GM18867 (cell line): ENCODE measurements at regions not wholly inside any gene's neighbourhood (a gene's known extent, or its start where the extent isn't known, plus 50 kb on each side); places are given as distances from the start of the nearest gene placed in this dataset.

Experiments used
- ATAC-seq: cut with Tn5 transposase; IDR thresholded peaks from one replicate; pipeline ENCODE4 v1.9.1; 2021; ENCODE audit warnings: mild to moderate bottlenecking, moderate library complexity; ENCODE audit not compliant: unreplicated experiment

DNA sequence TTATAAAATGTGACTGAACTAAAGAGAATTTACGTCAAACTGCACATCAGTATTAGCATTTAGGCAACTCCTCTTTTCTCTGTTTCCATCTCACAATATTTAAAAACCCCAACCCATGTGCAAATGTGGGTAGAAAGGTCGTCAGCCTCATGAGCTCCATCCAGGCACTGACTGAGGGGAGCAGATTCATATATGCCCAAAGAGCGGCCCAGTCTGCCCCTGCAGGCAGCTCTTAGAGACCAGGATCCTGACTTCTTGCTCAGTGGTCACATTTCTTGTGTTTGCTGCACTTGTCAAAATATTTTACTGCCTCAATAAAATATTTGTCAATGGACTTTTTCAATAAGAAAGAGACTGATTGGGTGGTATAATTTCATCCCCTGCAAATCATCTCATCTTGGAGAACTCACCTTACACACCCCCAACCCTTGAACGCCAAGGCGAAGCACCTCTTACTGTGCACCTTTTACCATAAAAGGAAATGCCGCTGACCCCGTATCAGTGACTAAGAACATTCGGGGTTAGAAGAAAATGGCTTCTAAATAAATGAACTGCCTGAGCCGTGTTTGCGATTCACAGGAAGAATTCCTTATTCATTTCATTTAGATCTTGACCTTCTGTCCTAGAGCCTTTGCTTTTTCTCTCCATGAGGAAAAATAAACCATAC is 418.8 kb downstream of the BCL11B start:
- no peak for ATAC-seq

DNA sequence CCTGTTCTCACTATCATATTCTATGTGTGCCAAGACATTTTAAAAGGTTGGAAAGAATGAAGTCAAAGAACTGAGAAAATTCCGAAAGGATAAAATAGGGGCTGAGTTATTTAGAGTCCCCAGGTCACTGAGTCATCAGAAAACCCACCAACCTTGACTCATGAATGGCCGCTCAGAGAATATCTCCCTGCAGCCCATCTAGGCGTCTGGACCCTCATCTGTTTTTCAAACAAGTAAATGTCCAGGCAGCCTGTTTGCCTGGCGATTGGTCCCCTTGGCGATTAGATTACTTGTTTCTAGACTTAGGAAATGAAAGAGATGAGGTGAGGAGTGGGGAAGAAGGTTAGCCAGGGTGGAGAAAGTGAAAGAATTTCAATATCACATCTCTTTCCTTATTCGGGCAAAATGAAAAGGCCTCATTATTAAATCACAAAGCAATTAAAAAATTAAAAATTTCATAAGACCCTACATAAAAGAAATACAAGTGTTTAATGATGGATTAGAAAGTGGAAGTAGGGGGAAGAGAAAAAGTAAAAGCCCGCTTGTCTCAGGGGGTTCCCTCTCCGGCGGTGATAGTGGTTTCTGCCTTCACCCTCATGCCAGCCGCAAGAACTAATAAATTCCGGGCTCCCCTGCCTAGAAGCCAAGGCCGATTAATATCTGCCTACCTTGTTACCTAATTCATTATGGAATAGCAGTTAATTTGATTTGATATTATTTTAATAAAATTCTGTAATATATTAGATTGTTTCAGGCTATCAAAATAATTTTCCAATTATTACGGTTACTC is 415.9 kb downstream of the BCL11B start:
- no peak for ATAC-seq

DNA sequence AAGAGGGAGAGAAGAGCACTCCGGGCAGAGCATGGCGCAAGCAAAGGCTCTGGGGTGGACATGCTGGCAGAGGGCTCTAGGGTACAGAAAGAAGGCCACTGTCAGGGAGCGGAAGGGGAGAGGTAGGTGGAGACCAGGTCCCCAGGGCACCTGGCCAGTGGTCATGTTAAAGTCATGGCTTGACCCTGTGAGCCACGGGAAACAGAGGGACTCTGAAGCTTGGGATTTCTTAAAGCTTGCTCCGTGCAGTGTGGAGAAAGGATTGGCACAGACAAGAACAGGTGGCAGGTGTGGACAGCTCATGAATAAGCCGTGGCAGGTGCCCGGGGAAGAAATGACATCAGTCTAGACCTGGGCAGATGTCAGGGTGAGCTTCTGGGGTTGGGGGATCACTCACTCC is 413.8 kb downstream of the BCL11B start:
- ATAC-seq: no peak

DNA sequence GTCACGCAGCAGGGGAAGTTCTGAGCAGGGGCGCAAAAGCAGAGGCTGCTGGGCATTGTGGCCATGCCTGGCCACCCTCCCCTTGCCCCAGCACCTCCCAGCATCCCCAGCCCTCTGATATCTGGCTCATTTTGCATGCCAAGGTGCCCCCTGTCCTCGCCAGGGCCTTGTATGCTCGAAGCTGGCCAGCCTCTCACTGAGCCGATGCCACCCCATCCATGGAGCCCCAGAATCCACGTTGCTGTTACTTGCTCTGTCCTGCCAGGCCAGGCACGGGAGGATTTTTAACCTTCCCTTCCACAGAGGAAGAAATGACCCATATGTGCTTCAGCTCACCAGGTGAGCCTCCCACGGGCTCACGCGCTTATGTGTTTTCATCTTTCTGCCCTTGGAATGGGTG is 413.4 kb downstream of the BCL11B start:
- no peak for ATAC-seq

DNA sequence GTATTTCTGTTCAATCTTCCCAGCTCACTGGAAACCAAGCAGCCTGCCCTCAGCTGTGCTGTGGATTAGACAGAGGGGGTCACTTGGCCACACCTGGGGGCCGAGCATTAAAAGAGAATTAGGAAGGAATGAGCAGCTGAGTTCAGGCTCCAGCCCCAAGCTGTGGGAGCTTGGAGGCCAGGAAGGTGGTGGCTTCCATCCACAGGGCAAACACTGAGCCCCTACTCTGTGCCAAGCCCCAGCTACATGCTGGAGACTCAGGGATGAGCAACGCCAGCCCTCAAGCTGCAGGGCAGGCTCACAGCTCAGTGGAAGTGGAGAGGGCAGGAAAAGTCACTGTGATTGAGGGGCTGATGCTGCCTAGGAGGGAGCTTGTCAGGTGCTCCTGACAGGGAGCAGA is 412.7 kb downstream of the BCL11B start:
- ATAC-seq: no peak

DNA sequence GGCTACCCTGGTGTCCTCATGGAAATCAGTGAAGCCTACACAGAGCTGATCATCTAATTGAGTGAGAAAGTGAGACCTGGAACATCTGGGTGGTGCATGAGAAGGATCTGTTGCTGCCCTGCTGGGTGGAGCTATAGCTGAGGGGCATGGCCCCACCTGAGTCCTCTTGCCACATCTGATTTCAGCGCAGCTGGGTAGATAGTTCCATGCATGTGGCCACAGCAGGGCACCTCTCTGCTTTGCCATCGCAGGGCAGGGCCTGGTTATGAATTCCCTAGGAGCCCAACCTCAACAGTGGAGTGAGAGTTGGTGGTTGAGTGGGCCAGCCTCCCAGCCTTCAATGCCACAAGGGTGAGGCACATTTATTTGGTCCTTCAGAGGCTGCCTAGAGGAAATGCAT is 407.8 kb downstream of the BCL11B start:
- ATAC-seq: no peak

DNA sequence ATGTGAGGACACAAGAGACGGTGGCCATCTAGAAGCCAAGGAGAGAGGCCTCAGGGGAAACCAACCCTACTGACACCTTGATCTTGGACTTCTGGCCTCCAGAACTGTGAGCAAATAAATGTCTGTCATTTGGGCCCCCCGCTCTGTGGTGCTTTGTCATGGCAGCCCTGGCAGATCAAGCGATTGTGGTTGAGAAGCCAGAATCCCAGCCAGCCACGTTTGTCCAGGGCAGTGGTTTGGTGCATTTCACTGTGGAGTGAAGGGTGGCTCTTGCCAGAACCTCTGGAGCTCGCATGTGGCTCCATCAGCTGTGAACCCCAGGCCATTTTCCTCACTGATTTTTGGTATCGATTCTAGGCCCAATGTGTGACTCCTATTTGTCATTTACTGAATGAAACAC is 404.9 kb downstream of the BCL11B start:
- ATAC-seq: no peak

DNA sequence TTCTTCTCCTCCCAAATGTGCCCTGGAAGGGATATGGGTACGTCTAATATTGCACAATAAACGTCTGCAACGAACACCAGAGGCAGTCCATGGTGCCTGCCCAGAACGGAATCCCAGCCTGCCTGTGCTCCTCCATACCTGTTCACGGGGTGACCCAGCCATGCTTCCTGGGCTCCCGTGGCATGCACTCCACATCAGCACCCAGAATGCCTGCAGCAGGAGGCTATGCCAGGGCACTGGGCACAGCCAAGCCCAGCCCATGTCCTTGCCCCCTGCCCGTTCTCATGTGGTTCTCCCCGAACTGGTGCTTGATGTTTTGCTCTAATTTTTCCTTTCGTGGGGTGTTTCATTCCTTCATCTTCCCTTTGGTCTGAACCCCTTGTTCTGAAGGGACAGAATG is 404.3 kb downstream of the BCL11B start:
- ATAC-seq: no peak

DNA sequence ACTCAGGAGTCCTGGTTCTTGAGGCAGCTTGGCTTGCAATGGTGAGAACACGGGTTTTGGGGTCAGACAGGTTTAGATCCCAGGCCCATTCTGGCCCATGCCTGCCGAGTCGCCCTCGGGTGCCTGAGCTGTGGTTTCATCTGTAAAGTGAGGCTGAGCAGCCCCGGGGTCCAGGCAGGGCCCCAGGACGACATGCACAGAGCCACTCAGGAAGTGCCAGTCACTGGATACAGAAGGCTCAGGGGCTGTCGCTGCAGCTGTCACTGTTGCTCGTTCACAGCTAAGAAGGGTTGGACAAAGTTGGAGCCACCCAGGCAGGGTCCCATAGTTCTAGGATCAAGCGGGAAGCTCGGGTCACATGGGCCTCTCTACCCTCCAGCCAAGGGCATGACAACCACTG is 403.1 kb downstream of the BCL11B start:
- no peak for ATAC-seq

DNA sequence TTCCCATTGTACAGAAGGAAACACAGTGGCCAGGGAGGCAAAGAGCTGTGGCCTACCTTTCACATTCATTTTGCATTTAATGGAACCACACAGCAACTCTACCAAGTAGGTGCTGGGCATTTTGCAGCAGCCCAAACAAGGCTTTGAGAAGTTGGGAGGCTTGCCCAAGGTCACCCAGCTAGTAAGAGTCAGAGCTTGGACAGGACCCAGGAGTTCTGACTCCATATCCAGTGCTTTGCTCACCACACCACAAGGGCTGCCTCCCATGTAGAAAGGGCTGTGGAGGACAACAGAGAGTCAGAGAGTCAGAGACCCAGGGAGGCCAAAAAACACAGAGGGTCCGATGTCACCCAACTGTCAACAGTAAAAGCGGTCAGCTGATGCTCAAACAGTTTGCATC is 400.2 kb downstream of the BCL11B start:
- ATAC-seq: no peak

DNA sequence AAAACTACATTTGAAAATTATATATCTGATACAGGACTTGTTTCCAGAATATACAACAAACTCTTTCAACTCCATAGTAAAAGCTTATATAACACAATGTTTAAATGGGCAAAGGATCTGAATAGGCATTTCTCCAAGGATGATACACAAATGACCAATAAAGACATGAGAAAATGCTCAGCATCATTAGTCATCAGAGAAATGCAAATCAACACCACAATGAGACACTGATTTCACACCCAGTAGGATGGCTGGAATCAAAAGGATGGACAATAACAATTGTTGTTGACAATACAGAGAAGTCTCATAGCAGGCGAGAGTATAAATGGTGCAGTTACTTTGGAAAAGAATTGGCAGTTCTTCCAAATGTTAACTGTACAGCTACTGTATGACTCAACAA is 394.9 kb downstream of the BCL11B start:
- ATAC-seq: no peak

DNA sequence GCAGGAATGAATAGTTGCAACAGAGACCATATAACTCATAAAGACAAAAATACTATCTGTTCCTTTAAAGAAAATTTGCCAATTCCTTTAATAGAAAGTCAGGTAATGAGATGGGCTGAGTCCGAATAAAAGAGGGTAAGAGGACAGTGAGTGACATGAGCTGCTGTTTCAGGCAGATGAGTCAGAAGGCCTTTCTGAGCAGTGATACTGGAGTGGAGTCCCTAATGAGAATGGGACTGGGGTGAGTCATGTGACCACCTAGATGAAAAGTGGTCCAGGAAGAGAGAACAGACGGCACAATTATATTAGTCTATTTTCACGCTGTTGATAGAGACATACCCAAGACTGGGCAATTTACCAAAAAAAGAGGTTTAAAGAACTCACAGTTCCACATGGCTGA is 393.7 kb downstream of the BCL11B start:
- ATAC-seq: no peak

DNA sequence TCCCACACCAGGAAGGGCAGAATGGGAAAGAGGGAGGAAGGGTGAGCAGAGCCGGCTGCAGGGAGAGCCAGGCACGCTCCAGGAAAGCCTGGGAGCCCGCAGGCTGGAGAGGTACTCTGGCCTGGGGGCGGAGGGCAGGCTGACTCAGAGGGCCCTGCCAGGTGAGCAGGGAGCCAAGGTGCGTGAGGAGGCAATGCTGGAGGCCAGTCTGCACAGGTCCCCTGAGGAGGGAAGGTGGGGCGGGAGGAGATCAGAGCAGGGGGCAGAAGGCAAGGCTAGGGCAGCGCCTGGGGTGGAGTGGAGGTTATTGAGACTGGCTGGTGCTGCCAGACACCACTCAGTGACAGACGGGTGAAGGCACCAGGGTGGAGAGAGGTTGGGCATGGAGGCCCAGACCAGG is 385.0 kb downstream of the BCL11B start:
- ATAC-seq: no peak

DNA sequence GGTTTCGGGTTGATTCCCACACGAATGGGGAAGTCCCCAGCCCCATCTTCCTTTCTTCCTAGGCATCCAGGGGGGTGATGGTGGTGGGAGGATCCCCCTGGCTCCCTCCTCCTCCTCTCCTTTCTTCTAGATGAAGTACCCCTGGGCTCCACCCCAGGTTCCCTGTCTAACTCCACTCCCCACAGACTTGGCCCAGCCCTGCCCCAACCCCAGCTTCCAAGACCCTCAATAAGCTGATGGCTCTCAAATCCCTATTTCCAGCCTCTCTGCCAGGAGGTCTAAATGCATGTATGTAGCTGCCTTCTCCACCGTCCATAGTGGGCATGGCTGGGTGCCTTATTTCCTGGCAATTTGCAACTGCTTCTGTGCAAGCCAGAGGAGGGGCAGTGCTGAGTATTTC is 383.7 kb downstream of the BCL11B start:
- no peak for ATAC-seq

DNA sequence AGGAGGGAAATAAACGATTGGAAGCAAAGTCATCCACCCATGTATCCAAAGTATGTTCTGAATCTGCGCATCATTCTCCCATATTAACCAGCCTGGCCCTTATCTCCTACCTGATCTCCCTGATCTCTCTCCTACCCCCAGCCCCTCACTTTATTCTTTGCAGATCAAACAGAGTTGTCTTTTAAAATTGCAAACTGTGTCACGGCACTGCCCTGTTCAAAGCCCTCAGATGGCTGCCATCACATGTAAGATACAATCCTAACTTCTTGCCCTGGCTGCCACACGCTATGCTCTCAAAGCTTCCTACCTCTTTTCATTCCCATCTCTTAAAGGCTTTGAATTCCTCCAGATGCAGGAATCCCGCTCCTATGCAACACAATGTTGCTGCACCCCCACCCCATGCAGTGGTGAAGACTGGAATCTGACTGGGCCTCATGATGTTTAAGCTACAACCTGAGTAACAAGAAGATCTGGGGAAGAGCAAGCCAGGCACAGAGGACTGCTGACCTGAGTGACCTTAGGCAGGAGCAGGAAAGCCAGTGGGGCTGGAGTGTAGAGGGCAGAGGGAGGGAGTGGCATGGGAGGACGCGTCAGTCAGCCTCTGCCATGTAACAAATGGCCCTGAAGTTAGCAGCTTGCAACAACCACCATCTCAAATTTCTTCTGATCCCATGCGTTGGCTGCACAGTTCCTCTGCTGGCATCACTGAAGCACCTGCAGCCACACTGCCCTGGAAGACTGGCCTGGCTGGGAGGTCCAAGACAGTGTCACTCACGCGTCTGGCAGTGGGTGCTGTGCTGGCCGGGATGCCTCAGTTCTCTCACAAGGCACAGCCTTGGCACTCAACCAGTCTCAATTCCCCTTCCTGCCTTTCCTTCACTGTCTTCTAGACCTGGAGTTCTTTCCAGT is 382.8 kb downstream of the BCL11B start:
- no peak for ATAC-seq

DNA sequence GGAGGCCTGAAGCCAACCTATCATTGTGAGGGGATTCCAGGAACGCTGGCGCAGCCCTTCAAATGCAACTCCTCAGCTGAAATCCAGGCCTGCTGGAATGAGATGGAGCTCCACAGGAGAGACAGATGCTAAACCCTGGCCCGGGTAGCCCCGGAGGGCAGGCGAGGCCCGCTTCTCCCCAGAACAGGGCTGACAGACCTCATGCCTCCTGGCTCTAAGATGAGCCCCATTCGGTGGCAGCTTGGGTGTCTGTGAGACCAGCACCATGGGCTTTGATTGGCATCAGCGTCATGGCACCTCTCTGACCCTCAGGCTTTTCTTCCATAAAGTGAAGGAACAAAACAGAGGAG is 382.2 kb downstream of the BCL11B start:
- ATAC-seq: no peak

DNA sequence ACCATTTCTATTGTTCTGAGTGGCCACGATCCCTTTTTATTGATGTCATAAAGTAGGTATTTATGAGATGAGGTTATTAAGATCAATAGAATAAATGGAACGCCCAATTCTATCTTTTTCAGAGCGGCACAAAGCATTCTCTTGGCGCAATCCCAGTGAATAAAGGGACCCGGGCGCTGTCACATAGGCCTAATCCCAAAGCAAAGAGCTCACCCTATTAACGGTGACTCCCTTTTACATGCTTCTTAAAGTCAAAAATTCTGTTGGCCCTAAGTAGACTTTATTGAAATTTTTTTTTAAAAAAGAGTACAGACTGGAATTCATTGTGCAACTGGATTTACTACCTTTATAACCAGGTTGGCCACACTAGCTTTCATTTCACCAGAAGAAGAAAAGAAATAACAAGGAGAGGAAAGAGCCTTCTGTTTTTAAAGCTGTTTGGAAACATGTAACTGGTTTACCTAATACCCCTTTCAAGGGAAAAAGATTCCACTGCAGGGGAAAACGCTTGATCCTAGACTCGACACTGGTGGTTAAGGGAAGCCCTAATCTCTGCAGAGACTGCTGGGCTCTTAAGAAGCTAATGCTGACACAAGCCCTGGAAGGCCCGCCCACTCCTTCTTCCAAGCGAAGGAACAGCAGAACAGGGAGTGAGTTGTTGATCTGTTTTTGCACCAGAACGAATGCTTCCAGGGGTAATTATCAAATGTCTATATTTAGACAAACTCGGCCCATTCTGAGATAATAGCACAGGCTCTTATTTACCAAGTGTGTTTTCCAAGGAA is 381.2 kb downstream of the BCL11B start:
- ATAC-seq: no peak

DNA sequence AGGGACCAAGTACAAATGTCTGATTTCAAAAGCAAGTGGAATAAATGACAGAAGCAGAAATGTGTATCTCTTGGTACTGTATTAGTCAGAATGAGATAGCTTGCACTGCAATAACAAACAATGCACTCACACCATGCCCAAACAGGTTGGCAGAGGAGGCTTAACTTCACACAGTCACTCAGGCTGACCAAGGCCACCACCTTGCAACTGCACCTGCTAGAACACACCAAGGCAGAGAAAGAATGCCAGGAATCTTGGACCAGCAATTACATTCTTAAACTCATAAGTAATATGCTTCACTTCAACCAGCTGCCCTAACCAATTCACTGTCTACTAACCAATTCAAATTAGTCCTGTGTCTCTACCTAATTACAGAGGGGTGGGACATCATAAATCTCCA is 378.3 kb downstream of the BCL11B start:
- ATAC-seq: no peak

DNA sequence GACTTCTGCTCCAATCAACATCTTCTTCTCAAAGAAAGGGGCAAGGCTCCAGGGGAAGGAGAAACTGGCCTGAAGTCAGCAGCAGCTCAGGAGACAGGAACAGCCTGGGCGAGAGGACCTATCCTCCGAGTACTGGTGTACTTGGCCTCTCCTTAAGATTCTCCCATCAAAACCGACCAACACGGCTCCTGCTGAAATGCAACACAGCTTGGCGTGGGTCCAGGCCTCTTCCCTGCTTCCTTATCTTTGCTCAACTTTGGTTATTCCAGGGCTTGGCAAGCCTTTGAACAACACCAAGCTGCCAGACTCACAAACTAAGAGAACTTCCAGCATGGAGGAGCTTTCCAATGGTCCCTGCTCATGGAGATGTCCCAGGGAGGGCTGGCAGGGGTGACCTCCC is 377.4 kb downstream of the BCL11B start:
- ATAC-seq: no peak

DNA sequence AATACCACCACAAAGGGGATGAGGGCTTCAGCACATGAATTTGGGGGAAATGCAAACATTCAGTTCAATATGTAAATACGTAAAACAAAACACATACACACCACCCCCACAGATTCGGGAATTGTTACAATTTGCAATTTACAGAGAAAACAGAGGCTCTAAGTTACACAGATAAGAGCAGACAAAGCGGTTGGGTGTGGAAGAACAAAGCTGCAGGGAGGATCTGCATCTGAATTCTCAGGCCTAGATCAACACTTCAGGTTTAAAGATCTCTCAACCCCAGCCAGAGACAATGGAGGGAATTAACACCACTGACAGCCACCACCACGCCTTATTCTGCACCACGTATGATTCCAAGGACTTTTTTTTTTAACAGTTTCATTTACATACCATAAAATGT is 375.5 kb downstream of the BCL11B start:
- ATAC-seq: no peak
